IPS DF 4.7 (cell line): ENCODE measurements at regions not wholly inside any gene's neighbourhood (a gene's known extent, or its start where the extent isn't known, plus 50 kb on each side); places are given as distances from the start of the nearest gene placed in this dataset.
"Not testable (repeated sequence)": the region's sequence is repeated elsewhere in the genome, so short reads cannot be mapped to it uniquely, and the experiment has no call there.

Experiments used
- DNase-seq: peaks from one replicate; pipeline ENCODE4 v3.0.0-alpha.2; 2013; ENCODE audit warnings: low spot score; ENCODE audit errors: extremely low read depth

GRCh38 chr5:13350767-13351166 lies 593.7 kb downstream of the DNAH5 start:
- DNase-seq = no peak

- DNase-seq = no peak
Measured at GRCh38 chr5:13348568-13348967, 595.9 kb downstream of the DNAH5 start.

GRCh38 chr5:13346401-13346800 lies 598.1 kb downstream of the DNAH5 start:
- no peak for DNase-seq

- no peak for DNase-seq
Measured at GRCh38 chr5:13339093-13339492, 605.4 kb downstream of the DNAH5 start.

GRCh38 chr5:13335026-13335425 lies 609.5 kb downstream of the DNAH5 start:
- DNase-seq = not testable (repeated sequence)

- DNase-seq = no peak
Measured at GRCh38 chr5:13331585-13331984, 612.9 kb downstream of the DNAH5 start.

GRCh38 chr5:13328316-13328715 lies 616.2 kb downstream of the DNAH5 start:
- no peak for DNase-seq

GRCh38 chr5:13325765-13326164 lies 618.7 kb downstream of the DNAH5 start:
- DNase-seq = no peak

- no peak for DNase-seq
Measured at GRCh38 chr5:13322769-13323168, 621.7 kb downstream of the DNAH5 start.

- no peak for DNase-seq
Measured at GRCh38 chr5:13317654-13318053, 626.8 kb downstream of the DNAH5 start.

GRCh38 chr5:13316176-13316575 lies 628.3 kb downstream of the DNAH5 start:
- DNase-seq = no peak

- no peak for DNase-seq
Measured at GRCh38 chr5:13307480-13307879, 637.0 kb downstream of the DNAH5 start.

GRCh38 chr5:13303445-13303844 lies 641.0 kb downstream of the DNAH5 start:
- DNase-seq = no peak

- DNase-seq = no peak
Measured at GRCh38 chr5:13278811-13279210, 665.7 kb downstream of the DNAH5 start.

GRCh38 chr5:13278148-13278547 lies 666.3 kb downstream of the DNAH5 start:
- no peak for DNase-seq

GRCh38 chr5:13276156-13276555 lies 668.3 kb downstream of the DNAH5 start:
- DNase-seq = no peak

- no peak for DNase-seq
Measured at GRCh38 chr5:13263701-13264100, 680.8 kb downstream of the DNAH5 start.

GRCh38 chr5:13253111-13253510 lies 691.4 kb downstream of the DNAH5 start:
- DNase-seq = no peak

GRCh38 chr5:13252699-13253098 lies 691.8 kb downstream of the DNAH5 start:
- DNase-seq = no peak

- no peak for DNase-seq
Measured at GRCh38 chr5:13251623-13252376, 692.7 kb downstream of the DNAH5 start.

- DNase-seq = no peak
Measured at GRCh38 chr5:13250464-13251291, 693.8 kb downstream of the DNAH5 start.

- DNase-seq = no peak
Measured at GRCh38 chr5:13249854-13250253, 694.6 kb downstream of the DNAH5 start.

- no peak for DNase-seq
Measured at GRCh38 chr5:13248253-13248652, 696.2 kb downstream of the DNAH5 start.
